SK-N-SH treated with all-trans-retinoic acid at 6 μM for 48 hours (cell line): ENCODE measurements at regions not wholly inside any gene's neighbourhood (a gene's known extent, or its start where the extent isn't known, plus 50 kb on each side); places are given as distances from the start of the nearest gene placed in this dataset.

Experiments
- CSDC2 ChIP-seq: fragments of 250-450 bp; sonication (Bioruptor Pico); IDR thresholded peaks from 2 replicates; pipeline ENCODE4 v1.5.0; 2020; ENCODE audit warnings: mild to moderate bottlenecking, moderate library complexity
- ESRRG ChIP-seq: fragments of 250-450 bp; sonication (Bioruptor Pico); IDR thresholded peaks from 2 replicates; pipeline ENCODE4 v1.6.1; 2021; ENCODE audit warnings: mild to moderate bottlenecking
- PATZ1 ChIP-seq: fragments of 250-450 bp; sonication (Bioruptor Pico); IDR thresholded peaks from 2 replicates; pipeline ENCODE4 v1.8.0; 2020; ENCODE audit warnings: mild to moderate bottlenecking, moderate library complexity, borderline replicate concordance
- RARB ChIP-seq: fragments of 250-450 bp; sonication (Bioruptor Pico); IDR thresholded peaks from 2 replicates; pipeline ENCODE4 v1.8.0; 2021; ENCODE audit warnings: mild to moderate bottlenecking, moderate library complexity
- TCF4 ChIP-seq: fragments of 250-450 bp; sonication (Bioruptor Pico); IDR thresholded peaks from 2 replicates; pipeline ENCODE4 v1.8.0; 2021; ENCODE audit warnings: mild to moderate bottlenecking, moderate library complexity, borderline replicate concordance

GRCh38 chr9:96027251-96028131, 152.0 kb downstream of the ERCC6L2 start:
- no peak for TF ChIP-seq TCF4 (CRISPR knock-in tag)
- no peak for TF ChIP-seq ESRRG (CRISPR knock-in tag)
- no peak for TF ChIP-seq RARB
- no peak for TF ChIP-seq CSDC2 (CRISPR knock-in tag)
- no peak for TF ChIP-seq PATZ1 (CRISPR knock-in tag)
